GM18520 (cell line): ENCODE measurements at regions not wholly inside any gene's neighbourhood (a gene's known extent, or its start where the extent isn't known, plus 50 kb on each side); places are given as distances from the start of the nearest gene placed in this dataset.

Source experiments
- ATAC-seq: cut with Tn5 transposase; IDR thresholded peaks from one replicate; pipeline ENCODE4 v1.9.1; 2021; ENCODE audit not compliant: unreplicated experiment

GRCh38 chr1:87558921-87559320 lies 230.2 kb downstream of the LMO4 start:
- no peak for ATAC-seq

DNA sequence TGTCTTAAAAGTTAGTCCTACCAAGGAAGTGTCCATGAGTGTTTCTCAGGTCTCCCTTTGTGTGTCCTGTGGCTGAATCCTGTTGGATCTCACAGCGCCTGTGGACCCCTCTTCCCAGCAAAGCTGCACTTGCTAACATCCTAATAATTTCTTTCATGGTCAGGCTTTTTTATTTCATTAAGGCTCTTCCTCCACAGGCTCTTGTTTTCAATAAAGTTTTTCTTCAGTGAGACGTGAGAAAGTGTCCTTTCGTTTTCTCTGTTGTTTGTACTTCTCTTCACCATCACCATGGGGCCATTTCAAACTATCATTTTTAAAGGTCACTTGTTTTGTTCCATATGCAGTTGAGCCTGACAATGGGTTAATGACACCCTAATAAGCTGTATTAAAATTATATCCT lies 231.5 kb downstream of the LMO4 start:
- ATAC-seq, result no peak

DNA sequence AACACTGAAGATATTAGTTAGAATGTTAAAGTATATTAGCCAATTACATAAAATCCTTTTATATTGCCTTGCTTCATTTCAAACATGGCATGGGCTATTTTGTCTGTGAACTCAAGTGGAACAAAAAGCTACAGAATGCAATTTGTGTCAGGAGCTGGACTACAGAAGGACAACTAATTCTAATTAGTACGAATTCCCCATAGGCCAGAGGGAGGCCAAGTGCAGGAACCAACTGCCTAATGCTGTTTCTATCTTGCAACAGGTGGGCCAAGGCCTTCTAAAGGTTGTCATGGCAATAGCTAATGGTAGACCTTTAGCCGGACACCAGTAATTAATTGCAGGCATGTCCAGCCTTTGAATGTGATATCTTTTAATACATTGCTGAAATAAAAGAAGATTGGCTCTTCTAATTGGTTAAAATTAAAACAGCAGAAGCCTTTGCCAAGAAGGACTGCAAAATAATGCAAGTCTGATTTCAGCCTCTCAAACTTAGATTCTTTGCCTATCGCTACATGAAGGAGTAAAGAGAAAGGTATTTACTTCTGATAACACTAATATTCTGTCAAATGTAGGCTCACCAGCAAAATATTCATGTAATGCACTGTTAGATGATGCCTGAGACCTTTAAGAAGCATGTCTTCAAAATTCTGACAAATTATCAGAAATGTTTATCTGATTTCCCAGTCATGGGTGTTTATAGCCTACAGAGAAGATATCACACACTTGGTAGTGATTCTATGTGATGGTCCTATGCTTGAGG lies 232.1 kb downstream of the LMO4 start:
- no peak for ATAC-seq

- ATAC-seq, result no peak
Observed at GRCh38 chr1:87563211-87563610, 234.5 kb downstream of the LMO4 start.

- no peak for ATAC-seq
Observed at GRCh38 chr1:87565861-87566260, 237.2 kb downstream of the LMO4 start.

- no peak for ATAC-seq
Observed at GRCh38 chr1:87568005-87568404, 239.3 kb downstream of the LMO4 start.

DNA sequence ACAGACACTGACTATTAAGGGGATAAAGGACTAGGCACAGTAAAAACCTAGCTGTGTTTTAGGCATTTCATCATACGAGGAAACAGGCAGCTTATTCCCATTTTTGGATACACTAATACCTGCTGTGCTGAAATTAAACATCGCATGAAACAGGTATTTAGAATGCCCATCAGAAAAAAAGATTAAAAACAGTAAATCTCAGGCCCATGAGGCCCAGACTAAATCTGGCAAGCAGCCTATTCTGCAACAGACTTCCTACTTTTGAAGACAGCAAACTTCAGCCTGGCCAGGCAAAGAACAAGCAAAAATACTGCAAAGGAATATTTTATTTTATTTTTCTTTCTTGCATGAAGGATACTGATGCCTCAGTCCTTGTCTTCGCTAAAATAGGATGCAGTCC lies 240.2 kb downstream of the LMO4 start:
- ATAC-seq, result no peak

DNA sequence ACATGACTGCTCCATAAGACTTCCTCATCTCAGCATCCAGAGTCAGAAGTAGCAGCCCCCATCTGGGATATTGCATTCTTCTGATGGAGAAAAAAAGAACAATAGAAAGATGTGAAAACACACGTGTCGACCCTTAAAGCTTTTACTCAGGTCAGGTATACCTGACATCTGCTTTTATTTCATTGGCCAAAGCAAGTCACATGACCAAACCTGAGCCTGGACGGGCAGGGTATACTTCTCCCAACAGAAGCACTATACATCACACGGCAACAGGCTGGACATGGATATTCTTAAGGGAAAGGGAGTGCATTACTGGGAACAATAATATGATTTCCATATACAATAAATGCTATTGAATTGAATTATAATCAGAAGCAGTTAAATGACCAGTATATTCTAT lies 243.3 kb downstream of the LMO4 start:
- no peak for ATAC-seq

DNA sequence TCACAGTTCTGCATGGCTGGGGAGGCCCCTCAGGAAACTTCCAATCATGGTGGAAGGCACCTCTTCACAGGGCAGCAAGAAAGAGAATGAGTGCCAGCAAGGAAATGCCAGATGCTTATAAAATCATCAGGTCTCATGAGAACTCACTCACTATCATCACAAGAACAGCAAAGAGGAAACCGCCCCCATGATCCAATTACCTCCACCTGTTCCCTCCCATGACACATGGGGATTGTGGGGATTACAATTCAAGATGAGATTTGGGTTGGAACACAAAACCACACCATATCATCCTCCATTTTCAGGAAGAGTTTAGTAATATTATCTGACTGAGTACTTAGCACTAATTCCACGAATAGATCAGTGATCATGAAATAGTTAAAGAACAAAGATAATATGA lies 244.2 kb downstream of the LMO4 start:
- ATAC-seq, result no peak

DNA sequence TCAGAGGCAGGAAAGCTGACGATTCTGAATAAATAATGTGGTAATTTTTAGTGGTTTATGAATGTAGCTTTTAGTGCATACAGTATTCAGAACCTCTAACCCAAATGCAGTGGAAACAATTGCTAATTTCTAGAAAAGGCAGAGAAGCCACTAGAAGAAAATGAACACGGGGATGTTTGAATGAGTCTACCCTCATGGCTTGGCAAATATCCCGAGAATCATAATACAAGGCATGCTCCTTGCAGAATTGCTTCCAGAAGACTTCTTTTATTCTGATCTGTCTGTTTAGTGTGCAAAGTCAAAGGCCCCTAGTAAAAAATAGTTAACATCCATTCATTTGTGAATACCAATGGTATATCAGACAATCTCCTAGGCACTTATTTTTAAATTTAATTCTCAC lies 246.8 kb downstream of the LMO4 start:
- no peak for ATAC-seq

DNA sequence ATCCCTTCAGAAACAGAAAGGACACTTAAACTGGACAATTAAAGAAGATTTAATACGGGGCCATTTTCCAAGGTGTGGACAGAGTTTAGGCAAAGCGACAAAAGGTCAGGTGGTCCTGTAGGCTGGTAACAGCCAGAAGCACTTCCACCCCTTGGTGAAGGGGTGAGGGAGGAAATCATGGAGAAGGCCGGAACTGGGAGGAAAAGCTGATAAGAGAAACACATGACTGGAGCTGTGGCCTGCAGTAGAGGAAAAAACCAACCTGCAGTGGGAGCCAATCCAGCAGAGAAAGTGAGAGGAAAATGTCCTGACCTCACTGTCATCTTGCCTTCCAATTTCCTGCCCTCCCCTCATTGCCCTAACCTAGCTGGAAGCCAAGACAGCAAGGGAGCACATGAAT lies 249.8 kb downstream of the LMO4 start:
- ATAC-seq, result no peak

GRCh38 chr1:87583459-87583858 lies 254.8 kb downstream of the LMO4 start:
- ATAC-seq, result no peak

- no peak for ATAC-seq
Observed at GRCh38 chr1:87584586-87584985, 255.9 kb downstream of the LMO4 start.

GRCh38 chr1:87586501-87586900 lies 257.8 kb downstream of the LMO4 start:
- ATAC-seq, result no peak

GRCh38 chr1:87588495-87588894 lies 259.8 kb downstream of the LMO4 start:
- peak; percentile 63 for ATAC-seq

GRCh38 chr1:87591492-87591891 lies 262.8 kb downstream of the LMO4 start:
- ATAC-seq, result no peak

DNA sequence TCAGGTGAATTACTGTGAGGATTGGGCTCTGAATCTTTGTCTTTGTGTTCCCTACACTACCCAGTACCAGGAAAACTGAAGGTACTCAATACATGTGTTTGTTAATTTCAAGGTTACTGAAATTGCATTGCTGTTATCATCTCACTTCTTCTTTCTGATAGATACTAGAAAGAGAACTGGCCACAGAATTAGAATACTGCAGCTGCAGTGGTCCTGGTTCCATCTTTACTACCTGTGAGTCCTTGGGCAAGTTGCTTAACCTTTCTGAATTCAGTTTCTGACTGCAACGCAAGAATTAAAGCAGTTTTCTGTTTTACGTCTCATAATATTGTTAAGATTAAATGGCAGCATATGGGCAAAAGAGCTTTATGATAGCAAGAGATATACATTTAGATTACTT lies 263.5 kb downstream of the LMO4 start:
- peak; percentile 87 for ATAC-seq

- ATAC-seq, result no peak
Observed at GRCh38 chr1:87594736-87595383, 266.2 kb downstream of the LMO4 start.

GRCh38 chr1:87595384-87595781 lies 266.7 kb downstream of the LMO4 start:
- ATAC-seq, result no peak

- no peak for ATAC-seq
Observed at GRCh38 chr1:87598429-87598828, 269.7 kb downstream of the LMO4 start.

DNA sequence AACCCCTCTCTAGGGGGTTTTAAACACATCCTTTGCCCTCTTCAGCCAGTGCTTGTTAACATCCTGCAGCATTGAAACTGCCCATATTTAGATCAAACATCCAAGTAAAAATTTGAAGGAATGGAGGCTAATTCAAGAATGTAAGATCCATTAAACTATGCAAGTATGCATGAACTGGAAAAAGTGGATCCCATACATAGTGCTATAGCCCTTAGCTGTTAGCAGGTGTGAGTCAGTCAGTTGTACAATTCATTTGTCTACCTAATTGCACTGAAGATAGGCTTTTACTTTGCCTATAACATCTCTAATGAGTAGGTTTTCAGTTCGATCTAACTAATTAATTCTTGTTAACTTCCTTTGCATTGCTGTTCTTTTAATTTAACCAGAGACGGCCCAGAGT lies 270.9 kb downstream of the LMO4 start:
- no peak for ATAC-seq

GRCh38 chr1:87600055-87600850 lies 271.6 kb downstream of the LMO4 start:
- ATAC-seq, result no peak
